Loucy (cell line): ENCODE measurements at regions not wholly inside any gene's neighbourhood (a gene's known extent, or its start where the extent isn't known, plus 50 kb on each side); places are given as distances from the start of the nearest gene placed in this dataset.

Experiments
- H2AFZ ChIP-seq: fragments of 200-600 bp; sonication (generic); 2 replicates; pipeline ENCODE4 v1.6.0; 2016; ENCODE audit warnings: antibody characterized with exemption, mild to moderate bottlenecking, low read length, moderate library complexity
- H3F3A ChIP-seq: fragments of 200-600 bp; 2 replicates; pipeline ENCODE4 v1.6.0; 2016; ENCODE audit warnings: antibody characterized with exemption, low read depth, mild to moderate bottlenecking
- H3K27me3 ChIP-seq: fragments of 200-600 bp; sonication (generic); 2 replicates; pipeline ENCODE4 v1.6.1; 2014; ENCODE audit warnings: low read length, mild to moderate bottlenecking; ENCODE audit not compliant: insufficient read depth, poor library complexity, severe bottlenecking
- H3K36me3 ChIP-seq: fragments of 200-600 bp; sonication (generic); 2 replicates; pipeline ENCODE4 v1.6.1; 2016; ENCODE audit warnings: low read length; ENCODE audit not compliant: insufficient read depth
- H3K4me1 ChIP-seq: fragments of 200-600 bp; sonication (generic); 2 replicates; pipeline ENCODE4 v1.5.1; 2014; ENCODE audit warnings: low read length, mild to moderate bottlenecking; ENCODE audit not compliant: insufficient read depth, poor library complexity, severe bottlenecking
- H3K4me2 ChIP-seq: fragments of 200-600 bp; sonication (generic); 2 replicates; pipeline ENCODE4 v1.6.0; 2014; ENCODE audit warnings: antibody characterized with exemption, low read length, low read depth, mild to moderate bottlenecking; ENCODE audit not compliant: poor library complexity, severe bottlenecking
- H3K4me3 ChIP-seq: fragments of 200-600 bp; sonication (generic); 2 replicates; pipeline ENCODE4 v1.5.1; 2014; ENCODE audit warnings: low read length, mild to moderate bottlenecking, mixed read lengths; ENCODE audit not compliant: poor library complexity, severe bottlenecking
- H3K79me2 ChIP-seq: fragments of 200-600 bp; sonication (generic); 2 replicates; pipeline ENCODE4 v1.6.1; 2014; ENCODE audit warnings: low read length; ENCODE audit not compliant: insufficient read depth
- H3K9ac ChIP-seq: fragments of 200-600 bp; sonication (generic); 2 replicates; pipeline ENCODE4 v1.6.0; 2014; ENCODE audit warnings: mild to moderate bottlenecking, low read depth, low read length, moderate library complexity; ENCODE audit not compliant: poor library complexity, severe bottlenecking
- H3K9me2 ChIP-seq: fragments of 200-600 bp; sonication (generic); replicated peaks from 2 replicates; pipeline ENCODE4 v1.6.1; 2016; ENCODE audit warnings: low read depth, low read length, mixed read lengths
- H3K9me3 ChIP-seq: fragments of 200-600 bp; sonication (generic); 2 replicates; pipeline ENCODE4 v1.6.1; 2014; ENCODE audit warnings: mild to moderate bottlenecking, antibody characterized with exemption, low read length, low read depth; ENCODE audit not compliant: insufficient read depth
- H4K20me1 ChIP-seq: fragments of 200-600 bp; sonication (generic); 2 replicates; pipeline ENCODE4 v1.6.0; 2014; ENCODE audit warnings: antibody characterized with exemption, low read length, mild to moderate bottlenecking; ENCODE audit not compliant: insufficient read depth, poor library complexity, severe bottlenecking
- CTCF ChIP-seq: fragments of 200-600 bp; sonication (generic); conservative IDR thresholded peaks from 2 replicates; pipeline ENCODE4 v1.5.1; 2014; ENCODE audit warnings: mild to moderate bottlenecking, antibody characterized with exemption, low read length
- EZH2phosphoT487 ChIP-seq: fragments of 200-600 bp; IDR thresholded peaks from 2 replicates; pipeline ENCODE4 v1.6.1; 2018; ENCODE audit warnings: antibody characterized with exemption, mild to moderate bottlenecking, moderate library complexity, borderline replicate concordance

DNA sequence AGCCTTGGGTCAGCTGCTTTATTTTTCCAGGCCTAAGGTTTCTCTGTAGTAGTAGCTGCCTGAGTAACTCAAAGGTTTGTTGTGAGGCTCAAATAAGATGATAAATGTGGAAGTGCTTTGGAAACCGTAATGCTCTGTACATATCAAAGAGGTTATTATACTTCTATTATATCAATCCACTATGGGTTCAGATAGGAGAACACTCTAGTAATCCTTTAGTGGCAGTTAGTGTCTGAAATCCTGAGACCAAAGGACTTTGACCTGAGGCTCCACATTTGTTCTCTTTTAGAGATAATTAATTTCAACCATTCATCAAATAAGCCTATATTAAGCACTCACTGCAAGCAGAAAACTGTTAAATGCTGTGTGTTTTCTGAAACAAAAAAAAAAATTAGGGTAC is 128.6 kb upstream of the BCL6 start:
- H3K27me3 ChIP-seq = no peaks in the 10 kb centered on the region
- peaks cover 11% of the 10 kb centered on the region for H3K4me1 ChIP-seq
- H3K9me3 ChIP-seq = no peaks in the 10 kb centered on the region
- H3F3A ChIP-seq = no peaks in the 10 kb centered on the region
- no peaks in the 10 kb centered on the region for H4K20me1 ChIP-seq
- no peak overlapping the region for H3K4me3 ChIP-seq
- H3K79me2 ChIP-seq = no peaks in the 10 kb centered on the region
- no peak overlapping the region for H3K4me2 ChIP-seq
- no peak overlapping the region for H3K9ac ChIP-seq
- no peak overlapping the region; the same call in 1 of the 2 replicates for H2AFZ ChIP-seq
- no peaks in the 10 kb centered on the region for H3K36me3 ChIP-seq
- TF ChIP-seq EZH2phosphoT487 (no peak), CTCF (no peak)
- no peaks in the 10 kb centered on the region for H3K9me2 ChIP-seq

GRCh38 chr3:187875863-187876262 is 130.6 kb upstream of the BCL6 start:
- Histone ChIP-seq H3K36me3 (no peaks in the 10 kb centered on the region), H3K4me1 (peaks cover 9% of the 10 kb centered on the region), H3K79me2 (no peaks in the 10 kb centered on the region), H3K27me3 (no peaks in the 10 kb centered on the region), H4K20me1 (no peaks in the 10 kb centered on the region), H3F3A (no peaks in the 10 kb centered on the region), H2AFZ (peak overlapping the region; percentile 52; the same call in 1 of the 2 replicates), H3K9me3 (no peaks in the 10 kb centered on the region), H3K9ac (no peak overlapping the region), H3K4me2 (no peak overlapping the region), H3K4me3 (no peak overlapping the region), H3K9me2 (no peaks in the 10 kb centered on the region)
- TF ChIP-seq EZH2phosphoT487 (no peak), CTCF (no peak)

DNA sequence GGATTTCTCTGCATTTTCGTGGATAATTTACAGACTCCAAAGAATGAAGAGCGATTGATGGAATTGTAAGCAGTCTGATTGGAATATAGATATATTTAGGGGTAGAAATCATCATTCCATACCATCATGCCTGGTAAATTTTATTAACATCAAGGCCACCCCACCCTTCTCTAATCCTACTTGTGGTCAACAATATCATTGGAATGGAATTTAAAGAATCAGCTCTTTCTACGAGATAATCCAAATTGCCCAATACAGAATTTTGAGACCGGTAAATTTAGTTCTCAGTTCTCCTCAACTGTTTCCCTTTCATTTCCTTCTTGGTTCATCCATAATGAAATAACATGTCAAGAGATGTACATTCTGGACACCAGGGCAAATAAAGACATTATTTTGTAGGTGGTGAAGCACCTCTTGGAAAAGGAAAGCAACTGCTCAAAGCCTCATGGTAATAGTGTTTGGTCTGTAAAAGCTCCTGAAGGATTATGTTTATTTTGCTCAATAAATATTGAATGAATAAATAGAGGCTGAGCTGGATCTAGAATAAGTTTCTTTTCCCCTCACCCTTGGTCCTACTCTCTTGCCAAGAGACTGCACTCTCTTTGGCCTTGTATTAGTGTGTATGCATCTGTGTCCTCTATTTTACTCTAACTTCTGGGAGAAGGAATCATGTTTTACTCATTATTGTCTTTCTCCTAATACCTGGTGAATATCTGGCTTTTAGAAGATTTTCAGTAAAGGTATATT is 133.7 kb upstream of the BCL6 start:
- no peaks in the 10 kb centered on the region for H3K4me1 ChIP-seq
- H3F3A ChIP-seq = no peaks in the 10 kb centered on the region
- no peak overlapping the region for H3K4me2 ChIP-seq
- TF ChIP-seq CTCF = no peak
- no peaks in the 10 kb centered on the region for H3K9me3 ChIP-seq
- H3K4me3 ChIP-seq = no peak overlapping the region
- H3K79me2 ChIP-seq = no peaks in the 10 kb centered on the region
- no peaks in the 10 kb centered on the region for H3K36me3 ChIP-seq
- H4K20me1 ChIP-seq = no peaks in the 10 kb centered on the region
- no peaks in the 10 kb centered on the region for H3K9me2 ChIP-seq
- no peaks in the 10 kb centered on the region for H3K27me3 ChIP-seq
- no peak overlapping the region for H2AFZ ChIP-seq
- H3K9ac ChIP-seq = no peak overlapping the region
